ENCODE measurements at regions not wholly inside any gene's neighbourhood (a gene's known extent, or its start where the extent isn't known, plus 50 kb on each side); places are given as distances from the start of the nearest gene placed in this dataset.

- peak; percentile 4 for DNase-seq (ENCODE audit: low read depth)
- no peak for TF ChIP-seq CTCF (IDR thresholded peaks at IDR 0.05; ENCODE audit: control insufficient read depth, extremely low read depth, insufficient read depth)
- no peak overlapping the region for H3K4me3 ChIP-seq (ENCODE audit: low read depth, low read length)
These were observed 354.3 kb upstream of the NEGR1 start for GRCh38 chr1:72636631-72637030.

GRCh38 chr1:72635719-72636118 lies 353.4 kb upstream of the NEGR1 start:
- DNase-seq (ENCODE audit: low read depth) = peak; percentile 2
- no peak for TF ChIP-seq CTCF (IDR thresholded peaks at IDR 0.05; ENCODE audit: control insufficient read depth, extremely low read depth, insufficient read depth)
- H3K4me3 ChIP-seq (ENCODE audit: low read depth, low read length) = no peak overlapping the region

- no peak for TF ChIP-seq CTCF (IDR thresholded peaks at IDR 0.05; ENCODE audit: control insufficient read depth, extremely low read depth, insufficient read depth)
These were observed 352.6 kb upstream of the NEGR1 start for GRCh38 chr1:72634946-72635345.

GRCh38 chr1:72631449-72631848 lies 349.1 kb upstream of the NEGR1 start:
- DNase-seq (ENCODE audit: low read depth) = no peak
- H3K4me3 ChIP-seq (ENCODE audit: low read depth, low read length) = no peak overlapping the region
- TF ChIP-seq CTCF (IDR thresholded peaks at IDR 0.05; ENCODE audit: control insufficient read depth, extremely low read depth, insufficient read depth) = no peak

More at GRCh38 chr1:72634946-72635345, 352.6 kb upstream of the NEGR1 start:
- no peak for DNase-seq (ENCODE audit: low read depth)
- H3K4me3 ChIP-seq (ENCODE audit: low read depth, low read length) = no peak overlapping the region

GRCh38 chr1:72623299-72623708 lies 341.0 kb upstream of the NEGR1 start:
- peak; percentile 21 for DNase-seq (ENCODE audit: low read depth)
- no peak overlapping the region for H3K4me3 ChIP-seq (ENCODE audit: low read depth, low read length)
- peak; percentile 68 for TF ChIP-seq CTCF (IDR thresholded peaks at IDR 0.05; ENCODE audit: control insufficient read depth, extremely low read depth, insufficient read depth)

GRCh38 chr1:72620453-72620852 lies 338.1 kb upstream of the NEGR1 start:
- no peak for TF ChIP-seq CTCF (IDR thresholded peaks at IDR 0.05; ENCODE audit: control insufficient read depth, extremely low read depth, insufficient read depth)
- no peak for DNase-seq (ENCODE audit: low read depth)

GRCh38 chr1:72606216-72606810 lies 324.0 kb upstream of the NEGR1 start:
- TF ChIP-seq CTCF (IDR thresholded peaks at IDR 0.05; ENCODE audit: control insufficient read depth, extremely low read depth, insufficient read depth) = no peak
- no peak overlapping the region for H3K4me3 ChIP-seq (ENCODE audit: low read depth, low read length)
- DNase-seq (ENCODE audit: low read depth) = no peak

More at GRCh38 chr1:72620453-72620852, 338.1 kb upstream of the NEGR1 start:
- no peak overlapping the region for H3K4me3 ChIP-seq (ENCODE audit: low read depth, low read length)

Data from LNCaP clone FGC (cell line).